ENCODE measurements at regions not wholly inside any gene's neighbourhood (a gene's known extent, or its start where the extent isn't known, plus 50 kb on each side); places are given as distances from the start of the nearest gene placed in this dataset.

DNA sequence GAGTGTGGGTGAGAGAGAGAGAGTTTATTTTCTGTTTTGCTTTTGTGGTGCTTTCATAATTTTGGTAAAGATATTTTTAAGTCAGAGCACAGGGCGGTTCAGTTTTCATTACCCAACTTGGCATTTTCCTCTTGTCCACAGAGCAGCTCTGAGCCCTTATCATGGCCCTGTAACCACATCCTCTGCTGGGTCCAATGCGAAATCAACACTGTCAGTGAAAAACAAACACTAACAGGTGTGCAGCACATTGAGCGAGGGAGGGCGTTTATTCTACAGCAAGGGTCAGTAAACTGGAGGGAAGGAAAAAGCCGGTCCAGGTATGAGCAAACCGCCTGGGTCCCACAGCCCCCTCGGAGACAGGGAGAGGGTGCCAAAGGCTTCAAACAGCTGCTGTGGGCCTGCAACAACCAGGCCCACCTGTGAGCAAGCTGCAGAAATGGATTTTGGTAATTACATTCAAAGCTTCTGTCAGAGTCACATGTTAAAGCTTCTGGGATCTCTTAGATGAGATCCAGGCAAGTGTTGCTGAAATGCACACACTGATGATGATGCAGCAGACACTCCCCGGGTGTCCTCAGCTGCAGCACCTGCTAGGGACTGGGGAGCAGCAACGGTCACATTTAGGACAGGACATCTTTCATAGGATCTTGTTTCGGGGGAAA, 132.7 kb upstream of the DYRK2 start:
- H3K4me3 ChIP-seq (ENCODE audit: low read depth, low read length) = no peak overlapping the region
- TF ChIP-seq, protein P1, sequence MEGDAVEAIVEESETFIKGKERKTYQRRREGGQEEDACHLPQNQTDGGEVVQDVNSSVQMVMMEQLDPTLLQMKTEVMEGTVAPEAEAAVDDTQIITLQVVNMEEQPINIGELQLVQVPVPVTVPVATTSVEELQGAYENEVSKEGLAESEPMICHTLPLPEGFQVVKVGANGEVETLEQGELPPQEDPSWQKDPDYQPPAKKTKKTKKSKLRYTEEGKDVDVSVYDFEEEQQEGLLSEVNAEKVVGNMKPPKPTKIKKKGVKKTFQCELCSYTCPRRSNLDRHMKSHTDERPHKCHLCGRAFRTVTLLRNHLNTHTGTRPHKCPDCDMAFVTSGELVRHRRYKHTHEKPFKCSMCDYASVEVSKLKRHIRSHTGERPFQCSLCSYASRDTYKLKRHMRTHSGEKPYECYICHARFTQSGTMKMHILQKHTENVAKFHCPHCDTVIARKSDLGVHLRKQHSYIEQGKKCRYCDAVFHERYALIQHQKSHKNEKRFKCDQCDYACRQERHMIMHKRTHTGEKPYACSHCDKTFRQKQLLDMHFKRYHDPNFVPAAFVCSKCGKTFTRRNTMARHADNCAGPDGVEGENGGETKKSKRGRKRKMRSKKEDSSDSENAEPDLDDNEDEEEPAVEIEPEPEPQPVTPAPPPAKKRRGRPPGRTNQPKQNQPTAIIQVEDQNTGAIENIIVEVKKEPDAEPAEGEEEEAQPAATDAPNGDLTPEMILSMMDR (IDR thresholded peaks at IDR 0.05; ENCODE audit: insufficient read depth, low read depth, low read length, missing control alignments) = no peak
- DNase-seq (ENCODE audit: low read depth) = peak; percentile 87

DNA sequence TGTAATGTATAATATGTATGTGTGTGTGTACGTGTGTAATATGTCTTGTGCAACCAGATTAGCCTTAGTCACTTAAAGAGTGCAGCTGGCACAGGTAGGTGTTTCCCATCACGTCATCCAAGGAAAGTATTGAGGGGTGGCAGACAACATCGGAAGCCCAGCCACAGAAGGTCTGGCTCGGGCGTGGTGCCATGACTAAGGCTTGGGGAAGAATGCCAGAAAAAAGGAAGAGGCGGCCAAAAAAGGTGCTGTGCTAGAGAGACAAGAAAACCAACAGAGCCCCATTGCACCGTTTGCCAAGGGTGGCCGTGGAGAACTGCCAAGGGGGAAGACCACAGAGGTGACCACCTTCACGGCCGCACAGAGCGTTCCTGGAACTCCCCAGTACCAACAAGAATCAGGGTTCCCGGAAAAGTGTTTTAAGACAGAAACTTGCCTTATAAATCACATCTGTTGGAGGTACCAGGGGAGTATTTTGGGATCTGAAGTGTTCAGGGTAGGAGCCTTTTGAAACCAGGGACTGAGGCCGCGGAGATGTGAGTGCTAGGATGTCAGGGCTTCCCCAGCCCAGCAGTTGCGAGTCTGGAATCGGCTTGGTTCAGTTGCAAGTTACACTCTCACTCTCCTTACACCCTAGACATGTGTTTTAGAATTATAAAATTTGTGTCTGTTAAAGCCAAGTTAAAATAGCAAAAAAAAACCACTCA, 131.2 kb upstream of the DYRK2 start:
- no peak for DNase-seq (ENCODE audit: low read depth)
- no peak overlapping the region for H3K4me3 ChIP-seq (ENCODE audit: low read depth, low read length)
- TF ChIP-seq, protein P1 (IDR thresholded peaks at IDR 0.05; ENCODE audit: insufficient read depth, low read depth, low read length, missing control alignments) = no peak

DNA sequence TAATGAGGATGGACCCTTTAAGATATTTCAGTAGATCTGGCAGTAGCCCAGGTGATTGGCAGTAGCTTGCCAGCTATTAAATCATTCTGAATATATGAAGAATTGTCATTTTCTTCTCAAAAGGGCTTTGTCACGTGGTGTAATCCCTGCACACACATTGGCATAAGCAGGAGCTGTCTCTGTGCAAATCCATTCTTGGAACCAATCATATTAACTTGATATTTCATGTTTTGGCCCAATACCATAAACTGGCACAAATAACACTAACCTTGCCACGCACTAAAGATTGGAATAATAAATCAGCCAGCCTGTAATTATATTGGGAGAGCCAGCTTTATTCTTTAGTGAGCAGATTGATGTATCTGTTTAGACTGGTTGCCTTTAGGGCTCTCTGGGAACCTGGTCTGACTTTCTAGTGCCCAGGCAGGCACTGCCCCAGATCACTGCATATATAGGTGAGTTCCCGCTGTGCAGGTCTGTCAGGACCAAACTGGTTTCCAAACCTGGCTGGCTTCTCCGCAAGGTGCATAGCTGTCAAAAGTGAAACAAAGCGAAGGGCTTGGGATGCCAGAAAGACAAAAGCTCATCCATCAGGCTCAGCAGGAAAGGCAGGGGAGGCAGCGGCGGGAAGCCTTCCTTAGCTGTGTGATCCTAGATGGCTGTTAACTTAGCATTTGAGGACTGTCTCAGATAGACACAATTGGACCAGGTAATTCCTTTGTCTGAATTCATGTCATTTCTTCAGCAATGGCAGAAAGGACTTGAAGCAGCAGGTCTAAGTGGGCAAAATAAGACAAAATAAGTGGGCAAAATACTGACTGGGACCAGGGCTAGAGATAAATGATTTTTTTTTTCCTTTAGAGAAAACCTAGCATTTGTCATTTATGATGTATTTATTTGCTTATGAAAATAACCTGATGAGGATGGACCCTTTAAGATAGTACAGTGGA, 128.8 kb upstream of the DYRK2 start:
- no peak overlapping the region for H3K4me3 ChIP-seq (ENCODE audit: low read depth, low read length)
- TF ChIP-seq, protein P1 (IDR thresholded peaks at IDR 0.05; ENCODE audit: insufficient read depth, low read depth, low read length, missing control alignments) = no peak
- no peak for DNase-seq (ENCODE audit: low read depth)

DNA sequence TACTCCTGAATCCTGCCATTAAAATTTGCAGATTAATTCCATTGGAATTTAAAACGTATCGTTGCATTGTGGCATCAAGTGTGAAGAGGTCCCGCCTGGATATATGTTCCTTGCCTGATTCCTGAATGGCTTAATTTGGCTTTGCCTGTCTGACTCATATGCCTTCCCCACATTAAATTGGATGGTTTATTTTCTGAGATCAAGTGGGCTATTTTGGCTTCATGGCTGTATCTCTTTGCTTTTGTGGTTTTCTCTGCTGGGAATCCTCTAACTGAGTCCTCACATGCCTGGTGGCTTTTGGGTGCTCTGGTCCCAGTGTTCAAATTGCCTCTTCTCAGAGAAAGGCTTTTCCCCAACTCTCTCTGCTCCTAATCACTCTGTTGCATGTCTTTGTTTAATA, 127.9 kb upstream of the DYRK2 start:
- TF ChIP-seq, protein P1 (IDR thresholded peaks at IDR 0.05; ENCODE audit: insufficient read depth, low read depth, low read length, missing control alignments) = no peak
- H3K4me3 ChIP-seq (ENCODE audit: low read depth, low read length) = no peak overlapping the region
- no peak for DNase-seq (ENCODE audit: low read depth)

DNA sequence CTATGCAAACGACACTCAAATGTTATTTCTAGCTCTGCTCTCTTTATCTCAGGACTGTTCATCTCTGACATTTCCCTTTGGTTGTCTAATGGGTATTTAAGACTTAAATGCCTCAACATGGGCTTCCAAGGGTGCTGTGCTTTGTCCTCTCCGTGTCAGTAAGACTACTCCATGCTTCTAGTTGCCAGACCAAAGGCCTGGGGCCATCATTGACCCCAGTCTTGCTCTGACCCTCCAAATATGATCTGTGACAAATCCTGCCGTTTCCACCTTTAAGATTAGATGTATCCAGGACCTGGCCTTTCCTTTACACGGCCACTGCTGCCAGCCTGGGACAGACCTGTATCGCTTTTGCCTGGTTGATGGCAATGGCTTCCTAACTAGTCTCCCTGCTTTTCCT, 126.3 kb upstream of the DYRK2 start:
- no peak for DNase-seq (ENCODE audit: low read depth)
- TF ChIP-seq, protein P1 (IDR thresholded peaks at IDR 0.05; ENCODE audit: insufficient read depth, low read depth, low read length, missing control alignments) = no peak

DNA sequence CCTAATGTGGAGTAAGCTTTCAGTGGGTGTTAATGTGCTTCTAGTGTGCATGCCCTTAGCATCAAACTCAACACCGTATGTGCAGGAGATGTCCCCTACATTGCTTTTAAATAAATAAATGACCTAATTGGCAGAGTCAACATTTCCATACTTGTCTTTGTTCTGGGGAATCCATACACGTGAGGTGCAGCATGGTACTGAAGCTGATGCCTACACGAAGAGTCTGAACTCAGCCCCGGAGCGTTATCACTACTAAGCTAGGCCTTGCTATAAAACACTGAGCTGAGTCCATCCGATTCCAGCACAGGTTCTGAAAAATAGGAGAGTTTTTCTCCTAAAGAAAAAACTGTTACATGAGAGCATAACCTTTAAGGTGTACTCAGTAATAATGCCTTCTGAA, 125.0 kb upstream of the DYRK2 start:
- no peak overlapping the region for H3K4me3 ChIP-seq (ENCODE audit: low read depth, low read length)
- no peak for DNase-seq (ENCODE audit: low read depth)
- TF ChIP-seq, protein P1 (IDR thresholded peaks at IDR 0.05; ENCODE audit: insufficient read depth, low read depth, low read length, missing control alignments) = no peak

More for the DNA sequence above, 126.3 kb upstream of the DYRK2 start:
- no peak overlapping the region for H3K4me3 ChIP-seq (ENCODE audit: low read depth, low read length)
